ENCODE measurements at regions not wholly inside any gene's neighbourhood (a gene's known extent, or its start where the extent isn't known, plus 50 kb on each side); places are given as distances from the start of the nearest gene placed in this dataset.

DNA sequence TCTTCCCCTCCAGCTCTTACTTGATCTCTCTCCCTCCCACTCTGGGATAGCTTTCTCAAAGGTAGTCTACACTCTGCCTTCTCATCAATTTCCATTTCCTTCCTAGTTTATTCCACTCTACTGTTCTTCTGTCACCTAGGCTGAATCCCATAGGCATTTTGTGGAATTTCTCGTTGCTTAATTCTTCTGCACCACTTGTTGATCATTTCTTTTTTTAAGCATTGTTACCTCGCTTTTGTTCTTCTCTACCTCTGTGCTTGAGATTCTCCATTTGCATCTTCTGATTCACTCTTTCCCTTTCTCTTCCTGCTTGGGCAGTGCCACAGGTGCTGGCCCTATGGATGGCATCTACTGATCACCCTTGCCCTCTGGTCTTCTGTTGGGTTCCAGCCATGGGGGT lies 567.2 kb downstream of the CDH26 start:
- Mint-ChIP-seq H3K27ac (ENCODE audit: low read depth) (no peak overlapping the region), H3K9me3 (peaks cover 8% of the 10 kb centered on the region), H3K4me1 (no peaks in the 10 kb centered on the region), H3K27me3 (peaks cover 19% of the 10 kb centered on the region), H3K36me3 (ENCODE audit: insufficient read depth) (no peaks in the 10 kb centered on the region), H3K4me3 (no peak overlapping the region)
- DNase-seq (ENCODE audit: low spot score in 2 of 2) (no peak), ATAC-seq (replicated peaks; ENCODE audit: extremely low read depth, poor library complexity, severe bottlenecking) (no peak)

DNA sequence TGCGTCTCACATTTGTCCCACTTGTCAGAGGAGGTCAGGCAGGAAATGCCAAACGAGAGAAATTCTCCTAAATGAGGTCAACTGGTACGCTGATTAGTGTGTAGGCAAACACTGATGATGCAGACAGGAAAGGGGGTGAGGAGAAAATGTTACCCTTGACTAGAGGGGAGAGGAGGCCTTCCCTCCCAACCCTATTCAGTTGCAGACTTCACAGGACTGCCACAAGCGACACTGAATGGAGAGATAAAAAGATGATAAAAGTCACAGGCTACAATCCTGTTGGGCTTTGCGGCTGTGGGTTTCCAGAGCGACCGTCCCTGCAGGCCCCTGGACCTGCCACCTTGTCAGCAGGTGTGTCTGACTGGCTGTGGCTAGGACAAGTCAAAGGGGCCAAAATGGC lies 569.4 kb downstream of the CDH26 start:
- Mint-ChIP-seq H3K4me3 (no peak overlapping the region), H3K27ac (ENCODE audit: low read depth) (no peak overlapping the region), H3K4me1 (no peaks in the 10 kb centered on the region), H3K36me3 (ENCODE audit: insufficient read depth) (no peaks in the 10 kb centered on the region), H3K27me3 (peaks cover 16% of the 10 kb centered on the region), H3K9me3 (peaks cover 8% of the 10 kb centered on the region)
- ATAC-seq (replicated peaks; ENCODE audit: extremely low read depth, poor library complexity, severe bottlenecking) (no peak), DNase-seq (ENCODE audit: low spot score in 2 of 2) (no peak)

DNA sequence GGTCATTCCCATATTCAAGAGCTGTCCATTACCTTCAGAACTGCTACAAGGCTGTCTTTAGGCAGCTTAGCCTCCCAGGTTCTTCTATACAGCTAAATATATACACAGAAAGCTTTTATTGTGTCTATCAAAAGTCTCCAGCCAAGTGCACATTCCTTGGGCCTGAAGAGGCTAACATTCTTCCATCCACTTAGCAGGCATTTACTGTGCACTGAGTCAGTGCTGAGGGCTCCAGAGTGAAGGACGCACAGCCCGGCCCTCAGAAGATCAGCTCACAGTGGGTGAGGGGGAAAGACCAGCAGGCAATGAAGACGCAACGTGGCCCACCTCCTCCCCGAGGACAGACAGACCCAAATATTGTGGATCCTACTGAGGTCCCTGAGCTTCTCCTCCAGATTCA lies 569.9 kb downstream of the CDH26 start:
- DNase-seq (ENCODE audit: low spot score in 2 of 2): no peak
- H3K27ac Mint-ChIP-seq (ENCODE audit: low read depth): no peak overlapping the region
- H3K27me3 Mint-ChIP-seq: peaks cover 16% of the 10 kb centered on the region
- H3K36me3 Mint-ChIP-seq (ENCODE audit: insufficient read depth): no peaks in the 10 kb centered on the region
- ATAC-seq (replicated peaks; ENCODE audit: extremely low read depth, poor library complexity, severe bottlenecking): no peak
- H3K9me3 Mint-ChIP-seq: peaks cover 8% of the 10 kb centered on the region
- H3K4me3 Mint-ChIP-seq: no peak overlapping the region
- H3K4me1 Mint-ChIP-seq: no peaks in the 10 kb centered on the region

DNA sequence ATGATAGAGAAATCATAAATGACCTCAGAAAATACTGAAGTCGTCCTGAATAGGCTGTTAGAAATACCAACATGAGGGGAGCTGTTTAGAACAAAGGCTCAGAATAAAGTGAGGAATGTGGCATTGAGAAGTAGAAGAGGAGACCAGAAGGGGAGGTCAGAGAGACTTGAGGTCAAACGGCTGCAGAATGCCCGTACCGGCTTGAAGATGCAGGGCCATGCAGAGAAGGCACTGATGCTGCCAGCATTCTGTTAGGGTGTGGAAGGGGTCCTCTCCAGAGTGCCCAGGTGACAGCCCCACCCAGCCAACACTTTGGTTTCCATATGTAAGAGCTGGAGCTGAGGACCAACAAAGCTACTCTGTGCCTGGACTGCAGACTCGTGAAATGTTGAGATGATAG lies 570.9 kb downstream of the CDH26 start:
- H3K9me3 Mint-ChIP-seq: peaks cover 8% of the 10 kb centered on the region
- no peak overlapping the region for H3K27ac Mint-ChIP-seq (ENCODE audit: low read depth)
- peaks cover 19% of the 10 kb centered on the region for H3K27me3 Mint-ChIP-seq
- ATAC-seq (replicated peaks; ENCODE audit: extremely low read depth, poor library complexity, severe bottlenecking) (no peak), DNase-seq (ENCODE audit: low spot score in 2 of 2) (no peak)
- no peak overlapping the region for H3K4me3 Mint-ChIP-seq
- no peaks in the 10 kb centered on the region for H3K4me1 Mint-ChIP-seq
- no peaks in the 10 kb centered on the region for H3K36me3 Mint-ChIP-seq (ENCODE audit: insufficient read depth)

DNA sequence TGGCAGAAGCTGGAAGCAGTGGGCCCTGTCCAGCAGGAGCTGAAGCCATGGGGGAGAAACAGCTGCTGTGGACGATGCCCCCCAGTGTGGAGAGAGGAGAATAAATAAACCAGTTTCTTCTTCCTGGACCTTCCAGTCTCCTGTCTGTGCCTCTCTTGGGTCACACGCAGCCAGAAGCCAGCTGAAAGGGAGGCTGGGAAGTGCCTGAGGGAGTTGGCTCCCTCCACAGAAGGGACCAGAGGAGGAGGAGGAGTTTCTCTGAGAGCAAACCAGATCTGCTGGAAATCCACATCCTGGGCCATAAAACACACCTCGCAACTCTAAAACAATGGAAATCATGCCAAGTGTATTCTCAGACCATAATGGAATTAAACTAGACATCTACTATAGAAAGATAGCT lies 577.0 kb downstream of the CDH26 start:
- Mint-ChIP-seq H3K9me3 (no peaks in the 10 kb centered on the region), H3K4me1 (no peaks in the 10 kb centered on the region), H3K4me3 (no peak overlapping the region), H3K27ac (ENCODE audit: low read depth) (no peak overlapping the region), H3K27me3 (peaks cover 25% of the 10 kb centered on the region), H3K36me3 (ENCODE audit: insufficient read depth) (no peaks in the 10 kb centered on the region)
- ATAC-seq (replicated peaks; ENCODE audit: extremely low read depth, poor library complexity, severe bottlenecking): no peak
- DNase-seq (ENCODE audit: low spot score in 2 of 2): no peak

DNA sequence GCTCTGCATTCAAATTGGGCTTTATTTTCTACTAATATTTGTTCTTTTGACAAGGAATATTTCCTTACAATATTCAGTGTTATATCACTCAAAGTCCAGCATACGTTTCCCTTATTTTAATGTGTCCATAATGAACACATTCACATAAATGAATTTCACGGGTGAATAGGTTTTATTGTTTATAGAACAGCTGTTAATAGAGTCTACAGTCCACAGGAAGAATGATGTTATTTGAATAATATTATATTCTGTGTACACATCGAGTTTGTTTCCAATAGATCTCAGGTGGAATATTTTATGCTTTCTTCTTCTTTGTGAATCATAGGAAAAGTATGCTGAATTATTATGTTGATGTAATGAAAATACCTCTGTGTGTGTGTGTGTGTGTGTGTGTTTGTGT lies 582.4 kb downstream of the CDH26 start:
- Mint-ChIP-seq H3K4me3 (no peak overlapping the region), H3K27ac (ENCODE audit: low read depth) (no peak overlapping the region), H3K9me3 (no peaks in the 10 kb centered on the region), H3K36me3 (ENCODE audit: insufficient read depth) (no peaks in the 10 kb centered on the region), H3K27me3 (peaks cover 10% of the 10 kb centered on the region), H3K4me1 (no peaks in the 10 kb centered on the region)
- ATAC-seq (replicated peaks; ENCODE audit: extremely low read depth, poor library complexity, severe bottlenecking): no peak
- no peak for DNase-seq (ENCODE audit: low spot score in 2 of 2)

DNA sequence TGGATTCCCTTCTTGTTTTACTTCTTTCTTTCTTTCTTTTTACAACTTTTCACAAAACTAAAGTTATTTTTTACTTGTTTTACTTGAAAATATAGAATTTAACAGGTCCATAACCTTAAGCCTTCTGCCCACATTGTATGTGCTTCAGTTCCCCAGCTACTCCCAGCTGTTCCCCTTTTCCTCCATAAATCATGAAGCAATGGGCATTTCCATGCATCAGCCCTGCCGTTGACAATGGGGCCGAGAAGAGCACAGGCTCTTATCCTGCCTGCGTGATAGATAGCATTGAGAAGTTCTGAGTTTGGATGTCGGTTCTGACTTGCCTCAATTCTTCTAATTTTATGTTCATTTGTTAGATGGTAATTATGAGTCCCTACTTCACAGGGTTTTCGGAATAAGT lies 583.8 kb downstream of the CDH26 start:
- no peaks in the 10 kb centered on the region for H3K36me3 Mint-ChIP-seq (ENCODE audit: insufficient read depth)
- H3K4me3 Mint-ChIP-seq: no peak overlapping the region
- no peaks in the 10 kb centered on the region for H3K4me1 Mint-ChIP-seq
- DNase-seq (ENCODE audit: low spot score in 2 of 2) (no peak), ATAC-seq (replicated peaks; ENCODE audit: extremely low read depth, poor library complexity, severe bottlenecking) (no peak)
- no peaks in the 10 kb centered on the region for H3K9me3 Mint-ChIP-seq
- no peak overlapping the region for H3K27ac Mint-ChIP-seq (ENCODE audit: low read depth)
- H3K27me3 Mint-ChIP-seq: peaks cover 6% of the 10 kb centered on the region

DNA sequence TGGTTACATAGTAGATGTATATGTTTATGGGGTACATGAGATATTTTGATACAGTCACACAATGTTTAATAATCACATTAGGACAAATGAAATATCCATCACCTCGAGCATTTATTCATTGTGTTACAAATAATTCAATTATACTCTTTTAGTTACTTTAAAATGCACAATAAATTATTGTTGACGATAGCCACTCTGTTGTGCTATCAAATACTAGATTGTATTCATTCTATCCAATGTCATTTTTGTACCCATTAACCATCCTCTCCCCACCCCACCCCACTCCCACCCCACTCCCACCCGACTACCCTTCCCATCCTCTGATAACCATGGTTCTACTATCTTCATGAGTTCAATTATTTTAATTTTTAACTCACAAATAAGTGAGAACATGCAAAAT lies 585.4 kb downstream of the CDH26 start:
- Mint-ChIP-seq H3K4me3 (no peak overlapping the region), H3K27me3 (peaks cover 22% of the 10 kb centered on the region), H3K4me1 (no peaks in the 10 kb centered on the region), H3K36me3 (ENCODE audit: insufficient read depth) (no peaks in the 10 kb centered on the region), H3K27ac (ENCODE audit: low read depth) (no peak overlapping the region), H3K9me3 (no peaks in the 10 kb centered on the region)
- ATAC-seq (replicated peaks; ENCODE audit: extremely low read depth, poor library complexity, severe bottlenecking): no peak
- DNase-seq (ENCODE audit: low spot score in 2 of 2): no peak

DNA sequence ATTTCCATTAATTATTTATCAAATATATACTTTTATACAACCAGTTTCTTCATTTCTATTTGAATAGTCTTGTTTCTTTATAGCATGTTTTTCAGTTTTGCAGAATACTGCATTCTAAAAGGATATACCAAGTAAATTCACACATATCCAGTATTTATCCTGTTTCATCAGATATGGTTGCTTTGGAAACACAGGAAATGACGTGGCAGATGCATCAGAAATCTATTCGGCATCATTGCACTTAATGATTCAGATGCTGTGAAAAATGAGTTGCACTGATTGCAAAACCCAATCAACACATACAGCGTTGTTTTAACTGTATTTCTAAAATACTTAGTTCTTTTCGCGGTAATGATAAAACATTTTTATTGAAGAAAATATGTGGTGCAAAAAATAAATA lies 594.9 kb downstream of the CDH26 start:
- no peak overlapping the region for H3K4me3 Mint-ChIP-seq
- no peaks in the 10 kb centered on the region for H3K9me3 Mint-ChIP-seq
- H3K27ac Mint-ChIP-seq (ENCODE audit: low read depth): no peak overlapping the region
- ATAC-seq (replicated peaks; ENCODE audit: extremely low read depth, poor library complexity, severe bottlenecking) (no peak), DNase-seq (ENCODE audit: low spot score in 2 of 2) (no peak)
- H3K36me3 Mint-ChIP-seq (ENCODE audit: insufficient read depth): peaks cover 3% of the 10 kb centered on the region
- H3K4me1 Mint-ChIP-seq: no peaks in the 10 kb centered on the region
- peaks cover 59% of the 10 kb centered on the region for H3K27me3 Mint-ChIP-seq

DNA sequence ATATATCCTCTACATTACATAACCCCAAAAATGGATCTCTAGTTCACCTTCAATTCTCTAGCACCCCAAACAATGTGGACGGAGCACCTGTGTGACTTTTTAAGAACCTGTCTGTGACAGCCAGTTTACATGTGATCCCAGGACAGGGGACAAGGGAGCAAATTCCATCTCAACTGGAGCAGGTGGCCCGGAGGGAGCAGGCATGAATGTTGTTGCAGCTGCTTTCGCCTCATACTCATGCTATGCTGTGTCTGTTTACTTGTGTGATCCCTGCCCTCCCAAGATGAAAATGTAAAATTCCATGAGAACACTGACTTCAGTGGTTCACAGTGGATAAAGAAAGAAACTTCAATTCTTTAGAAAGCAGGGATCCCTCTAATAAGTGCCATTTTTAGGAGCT lies 600.3 kb downstream of the CDH26 start:
- no peak for DNase-seq (ENCODE audit: low spot score in 2 of 2)
- Mint-ChIP-seq H3K9me3 (no peaks in the 10 kb centered on the region), H3K4me3 (no peak overlapping the region), H3K4me1 (no peaks in the 10 kb centered on the region), H3K27ac (ENCODE audit: low read depth) (no peak overlapping the region), H3K36me3 (ENCODE audit: insufficient read depth) (no peaks in the 10 kb centered on the region), H3K27me3 (peaks cover 70% of the 10 kb centered on the region)
- ATAC-seq (replicated peaks; ENCODE audit: extremely low read depth, poor library complexity, severe bottlenecking): no peak

DNA sequence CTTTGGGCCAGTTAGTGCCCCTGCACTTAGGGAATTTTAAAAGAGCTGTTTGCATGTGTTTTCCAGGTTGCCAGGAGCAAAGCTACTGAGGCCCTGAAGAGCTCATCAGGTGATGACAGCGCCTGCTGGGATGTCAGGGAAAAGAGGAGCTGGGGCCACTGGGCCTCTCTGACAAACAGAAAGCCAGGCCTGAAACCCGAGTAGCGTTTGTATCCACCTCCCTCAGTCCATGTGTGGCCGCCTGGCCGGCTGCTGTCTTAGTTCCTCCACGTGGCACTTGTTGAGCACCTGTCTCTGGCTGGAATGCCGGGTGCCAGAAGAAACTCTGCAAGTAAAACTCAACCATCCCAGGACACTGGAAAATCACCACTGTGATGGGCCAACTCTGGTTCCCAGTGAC lies 601.2 kb downstream of the CDH26 start:
- DNase-seq (ENCODE audit: low spot score in 2 of 2): no peak
- H3K27me3 Mint-ChIP-seq: peaks cover 65% of the 10 kb centered on the region

DNA sequence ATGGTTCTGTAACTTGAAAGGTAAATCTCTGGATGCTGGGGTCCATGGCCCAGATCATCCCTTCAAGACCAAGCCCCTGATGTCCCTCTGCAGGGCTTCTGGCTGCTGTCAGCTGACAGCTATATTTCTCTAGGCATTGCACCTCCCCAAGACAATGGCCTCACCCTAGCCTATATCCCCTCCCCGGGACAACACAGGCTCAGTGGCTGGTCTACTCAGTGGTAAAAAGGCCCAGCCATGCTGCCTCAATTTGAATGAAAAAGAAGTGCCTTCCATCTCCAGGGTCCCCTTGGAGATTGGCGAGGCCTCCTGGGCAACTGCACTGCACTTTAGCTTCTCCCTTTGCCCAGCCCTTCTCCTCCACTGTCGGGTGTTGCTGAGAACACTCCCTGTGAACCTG lies 602.8 kb downstream of the CDH26 start:
- peaks cover 66% of the 10 kb centered on the region for H3K27me3 Mint-ChIP-seq

More for the DNA sequence above, 601.2 kb downstream of the CDH26 start:
- Mint-ChIP-seq H3K36me3 (ENCODE audit: insufficient read depth) (no peaks in the 10 kb centered on the region), H3K4me3 (no peak overlapping the region), H3K27ac (ENCODE audit: low read depth) (no peak overlapping the region), H3K9me3 (no peaks in the 10 kb centered on the region), H3K4me1 (no peaks in the 10 kb centered on the region)
- no peak for ATAC-seq (replicated peaks; ENCODE audit: extremely low read depth, poor library complexity, severe bottlenecking)

DNA sequence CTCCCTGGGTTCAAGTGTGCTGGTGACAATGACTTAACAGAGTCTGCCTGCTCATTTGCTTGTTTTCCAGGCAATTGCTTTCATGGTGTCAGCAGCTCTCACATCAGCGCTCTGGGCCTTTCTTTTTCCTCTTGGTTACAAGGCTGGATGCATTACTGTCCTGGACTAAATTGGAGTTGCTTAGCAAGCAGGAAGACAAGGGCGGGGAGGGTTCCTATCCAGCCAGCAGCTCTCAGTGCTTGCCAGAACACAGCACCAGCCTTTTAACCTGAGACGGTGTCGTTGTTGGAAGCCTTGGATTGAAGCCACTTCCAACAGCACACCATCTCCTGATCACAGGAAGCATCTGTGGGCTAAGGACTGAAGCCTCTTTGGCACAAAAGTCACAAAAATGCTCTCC lies 606.9 kb downstream of the CDH26 start:
- H3K9me3 Mint-ChIP-seq: no peaks in the 10 kb centered on the region
- peaks cover 47% of the 10 kb centered on the region for H3K27me3 Mint-ChIP-seq
- ATAC-seq (replicated peaks; ENCODE audit: extremely low read depth, poor library complexity, severe bottlenecking) (no peak), DNase-seq (ENCODE audit: low spot score in 2 of 2) (no peak)
- no peak overlapping the region for H3K27ac Mint-ChIP-seq (ENCODE audit: low read depth)
- H3K4me1 Mint-ChIP-seq: no peaks in the 10 kb centered on the region
- H3K4me3 Mint-ChIP-seq: no peak overlapping the region
- H3K36me3 Mint-ChIP-seq (ENCODE audit: insufficient read depth): no peaks in the 10 kb centered on the region

More for the DNA sequence above, 602.8 kb downstream of the CDH26 start:
- H3K9me3 Mint-ChIP-seq: no peaks in the 10 kb centered on the region
- H3K4me3 Mint-ChIP-seq: no peak overlapping the region
- H3K4me1 Mint-ChIP-seq: no peaks in the 10 kb centered on the region
- no peak for DNase-seq (ENCODE audit: low spot score in 2 of 2)
- no peaks in the 10 kb centered on the region for H3K36me3 Mint-ChIP-seq (ENCODE audit: insufficient read depth)
- ATAC-seq (replicated peaks; ENCODE audit: extremely low read depth, poor library complexity, severe bottlenecking): no peak
- no peak overlapping the region for H3K27ac Mint-ChIP-seq (ENCODE audit: low read depth)

DNA sequence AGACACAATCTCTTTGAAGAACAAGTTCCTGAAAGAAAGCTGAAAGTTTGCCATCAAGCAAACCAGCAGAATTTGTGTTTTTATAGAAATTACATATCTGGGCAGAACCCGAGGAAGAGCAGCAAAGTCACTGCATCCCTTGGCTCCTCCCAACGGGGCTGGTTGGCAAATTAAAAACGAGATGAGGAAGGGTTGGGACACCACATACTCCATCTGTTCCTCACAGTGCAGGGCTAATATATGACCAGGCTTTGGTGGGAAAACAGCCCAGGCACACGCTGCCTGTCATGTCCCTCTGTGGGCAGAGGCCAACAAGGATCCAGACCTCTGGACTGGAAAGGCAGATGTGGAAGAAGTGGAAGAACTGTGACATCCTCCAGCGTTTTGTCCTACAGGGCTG lies 607.3 kb downstream of the CDH26 start:
- DNase-seq (ENCODE audit: low spot score in 2 of 2): no peak
- peaks cover 42% of the 10 kb centered on the region for H3K27me3 Mint-ChIP-seq
- H3K36me3 Mint-ChIP-seq (ENCODE audit: insufficient read depth): no peaks in the 10 kb centered on the region
- no peak for ATAC-seq (replicated peaks; ENCODE audit: extremely low read depth, poor library complexity, severe bottlenecking)
- no peaks in the 10 kb centered on the region for H3K9me3 Mint-ChIP-seq
- H3K27ac Mint-ChIP-seq (ENCODE audit: low read depth): no peak overlapping the region
- no peak overlapping the region for H3K4me3 Mint-ChIP-seq
- no peaks in the 10 kb centered on the region for H3K4me1 Mint-ChIP-seq
